ENCODE measurements at regions not wholly inside any gene's neighbourhood (a gene's known extent, or its start where the extent isn't known, plus 50 kb on each side); places are given as distances from the start of the nearest gene placed in this dataset.
"Not testable (repeated sequence)": the region's sequence is repeated elsewhere in the genome, so short reads cannot be mapped to it uniquely, and the experiment has no call there.

DNA sequence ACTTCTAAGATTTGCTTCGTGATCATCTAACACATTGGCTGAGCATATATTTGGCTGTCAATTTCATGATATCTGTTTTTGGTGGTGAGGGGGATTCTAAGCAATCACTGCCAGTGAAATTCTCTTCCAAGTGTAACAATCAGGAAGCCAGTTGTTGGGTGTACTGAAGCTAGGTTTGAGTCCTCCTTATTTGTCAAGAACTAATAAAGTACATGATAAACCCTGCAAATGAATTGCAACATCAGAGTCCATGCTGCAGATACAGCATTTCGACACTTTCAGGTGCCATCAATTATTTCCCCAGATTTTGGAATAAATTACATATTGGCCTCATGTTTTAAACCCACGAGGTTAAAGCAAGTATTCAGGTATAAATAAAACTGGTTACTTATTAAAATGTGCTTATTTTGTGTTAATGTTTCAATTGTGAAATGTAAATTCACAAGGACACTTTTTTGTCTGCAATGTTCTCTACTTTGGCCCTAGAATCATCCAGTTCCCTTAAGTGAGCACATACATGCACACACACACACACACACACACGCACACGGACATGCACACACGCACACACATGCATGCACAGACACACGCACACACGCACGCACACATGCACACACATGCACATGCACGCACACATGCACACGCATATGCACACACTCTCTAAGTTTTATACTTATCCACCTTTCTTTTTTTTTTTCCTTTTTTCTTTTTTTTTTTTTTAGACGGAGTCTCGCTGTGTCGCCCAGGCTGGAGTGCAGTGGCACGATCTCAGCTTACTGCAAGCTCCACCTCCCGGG is 510.2 kb upstream of the KLF6 start:
- no peak for DNase-seq (ENCODE audit: low read depth)

DNA sequence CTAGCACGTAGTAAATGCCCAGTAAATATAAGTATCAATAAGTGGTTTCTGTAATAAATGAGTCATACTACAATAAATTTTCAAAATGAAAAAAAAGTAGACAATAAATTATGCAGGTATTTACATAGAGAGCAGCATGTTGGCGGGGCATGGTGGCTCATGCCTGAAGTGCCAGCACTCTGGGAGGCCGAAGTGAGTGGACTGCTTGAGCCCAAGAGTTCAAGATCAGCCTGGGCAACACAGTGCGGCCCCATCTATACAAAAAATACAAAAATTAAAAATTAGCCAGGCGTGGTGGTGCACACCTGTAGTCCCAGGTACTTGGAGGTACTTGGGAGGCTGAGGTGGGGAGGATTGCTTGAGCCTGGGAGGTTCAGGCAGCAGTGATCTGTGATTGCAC is 509.3 kb upstream of the KLF6 start:
- DNase-seq (ENCODE audit: low read depth), result no peak

DNA sequence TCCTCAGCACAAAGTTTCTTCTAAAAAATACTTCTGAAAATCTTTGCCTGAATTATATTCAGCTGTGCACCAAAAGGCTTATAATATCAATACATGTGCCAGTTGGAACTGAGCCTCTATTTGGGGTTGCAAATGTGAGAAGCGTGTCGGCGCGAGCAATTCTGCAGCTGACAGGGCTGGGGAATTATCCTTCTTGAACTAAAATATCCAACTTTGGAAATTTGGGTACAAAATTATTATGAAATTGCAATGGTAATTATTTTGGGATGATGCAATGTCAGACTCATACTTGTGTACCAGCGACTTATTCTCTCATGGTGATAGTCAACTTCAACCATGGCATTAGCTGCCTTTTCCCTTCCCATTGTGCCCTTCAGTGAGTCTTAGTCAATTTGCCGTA is 507.0 kb upstream of the KLF6 start:
- DNase-seq (ENCODE audit: low read depth), result no peak

DNA sequence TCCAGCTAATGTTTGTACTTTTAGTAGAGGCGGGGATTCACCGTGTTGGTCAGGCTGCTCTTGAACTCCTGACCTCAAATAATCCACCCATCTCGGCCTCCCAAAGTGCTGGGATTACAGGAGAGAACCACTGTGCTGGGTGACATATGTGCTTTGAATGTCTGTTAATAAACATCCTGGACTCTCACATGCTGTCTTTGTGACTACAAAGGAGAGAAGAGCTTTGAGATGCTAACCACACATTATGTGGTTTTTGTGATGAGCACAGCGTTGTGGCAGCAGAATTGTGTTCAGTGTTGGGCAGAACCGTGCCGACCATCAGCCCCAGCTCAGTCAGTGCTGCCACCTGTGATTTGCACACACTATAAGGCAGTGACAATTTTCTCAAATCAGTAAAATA is 500.1 kb upstream of the KLF6 start:
- DNase-seq (ENCODE audit: low read depth), result no peak

DNA sequence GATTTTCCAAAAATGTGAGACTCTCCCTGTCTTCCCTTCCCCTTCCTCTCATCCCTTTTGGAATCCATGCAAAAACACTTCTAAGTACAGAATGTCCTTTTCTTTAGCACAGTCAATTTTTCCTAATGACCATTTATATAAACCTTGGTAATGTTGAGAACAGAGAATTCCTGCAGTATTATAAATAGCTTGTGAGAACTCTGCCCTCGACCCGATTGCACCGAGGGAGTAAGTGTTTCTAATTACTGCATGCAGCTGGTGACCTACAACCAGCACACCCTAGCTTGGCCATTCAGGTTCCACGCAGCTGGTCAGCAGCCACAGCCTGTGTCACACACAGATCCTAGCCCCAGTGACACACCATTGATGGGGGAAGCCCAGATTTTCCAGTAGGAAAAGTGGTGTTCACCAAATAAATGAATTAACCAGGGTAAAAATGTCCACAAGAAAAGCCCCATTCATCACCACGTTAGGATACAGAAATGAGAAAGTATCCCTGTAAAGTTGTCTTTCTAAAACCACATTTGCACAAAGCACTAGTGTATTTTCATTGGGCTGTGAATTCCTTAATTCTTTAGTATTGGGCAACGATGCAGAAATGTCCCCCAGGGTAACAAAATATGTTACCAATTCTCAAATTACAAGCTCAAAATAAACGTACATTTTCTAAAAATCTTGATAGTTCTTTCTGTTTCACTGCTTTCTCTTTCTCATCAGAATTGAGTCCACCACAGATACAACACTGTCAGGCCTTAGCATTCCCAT is 499.0 kb upstream of the KLF6 start:
- DNase-seq (ENCODE audit: low read depth), result no peak

DNA sequence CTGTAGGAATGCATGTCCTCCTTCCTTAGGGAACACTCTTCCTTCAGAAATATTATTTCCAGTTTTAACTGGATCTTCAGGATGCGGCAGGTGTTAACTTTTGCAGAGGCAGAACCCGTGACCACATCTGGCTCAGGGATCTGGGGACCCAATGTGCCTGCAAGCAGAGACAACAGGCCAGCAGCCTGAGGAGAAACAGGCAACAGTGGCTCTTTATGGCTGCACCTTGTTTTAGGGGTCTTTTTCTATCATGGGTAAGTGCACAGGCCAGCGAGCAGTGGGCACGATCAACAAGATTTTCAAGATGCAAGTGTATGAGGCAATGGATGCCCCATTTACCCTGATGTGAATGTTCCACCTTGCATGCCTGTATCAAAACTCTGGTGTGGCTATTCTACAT is 497.5 kb upstream of the KLF6 start:
- no peak for DNase-seq (ENCODE audit: low read depth)

DNA sequence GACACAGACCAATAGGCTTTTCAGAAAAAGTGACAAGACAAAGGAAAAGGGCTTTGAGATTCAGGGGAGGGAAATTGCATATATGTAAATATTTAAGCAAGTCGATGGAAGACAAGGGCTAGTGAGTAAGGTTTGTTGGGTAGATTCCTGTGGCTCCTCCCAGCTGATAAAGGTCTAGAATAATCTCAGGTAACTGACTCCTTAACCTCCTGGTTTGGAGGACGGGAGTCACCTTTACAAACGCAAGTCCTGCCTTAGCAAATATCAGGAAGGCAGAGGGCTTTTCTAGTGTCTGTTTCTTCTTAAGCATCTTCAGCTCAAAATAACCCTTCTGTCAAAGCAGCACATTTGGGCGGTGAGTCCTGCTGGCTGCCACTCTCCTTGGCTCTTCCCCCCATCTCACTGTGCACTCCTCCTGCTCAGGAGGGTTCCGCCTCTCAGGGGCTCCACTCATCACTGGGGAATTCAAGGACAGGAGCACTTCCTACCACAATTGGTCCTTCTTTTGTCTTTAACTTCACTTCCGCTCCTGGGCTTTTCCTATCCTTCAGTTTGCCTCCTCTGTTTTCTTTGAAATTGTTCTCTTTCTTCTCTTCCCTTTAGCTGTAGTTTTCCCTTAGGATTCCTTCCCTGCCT is 496.3 kb upstream of the KLF6 start:
- no peak for DNase-seq (ENCODE audit: low read depth)

DNA sequence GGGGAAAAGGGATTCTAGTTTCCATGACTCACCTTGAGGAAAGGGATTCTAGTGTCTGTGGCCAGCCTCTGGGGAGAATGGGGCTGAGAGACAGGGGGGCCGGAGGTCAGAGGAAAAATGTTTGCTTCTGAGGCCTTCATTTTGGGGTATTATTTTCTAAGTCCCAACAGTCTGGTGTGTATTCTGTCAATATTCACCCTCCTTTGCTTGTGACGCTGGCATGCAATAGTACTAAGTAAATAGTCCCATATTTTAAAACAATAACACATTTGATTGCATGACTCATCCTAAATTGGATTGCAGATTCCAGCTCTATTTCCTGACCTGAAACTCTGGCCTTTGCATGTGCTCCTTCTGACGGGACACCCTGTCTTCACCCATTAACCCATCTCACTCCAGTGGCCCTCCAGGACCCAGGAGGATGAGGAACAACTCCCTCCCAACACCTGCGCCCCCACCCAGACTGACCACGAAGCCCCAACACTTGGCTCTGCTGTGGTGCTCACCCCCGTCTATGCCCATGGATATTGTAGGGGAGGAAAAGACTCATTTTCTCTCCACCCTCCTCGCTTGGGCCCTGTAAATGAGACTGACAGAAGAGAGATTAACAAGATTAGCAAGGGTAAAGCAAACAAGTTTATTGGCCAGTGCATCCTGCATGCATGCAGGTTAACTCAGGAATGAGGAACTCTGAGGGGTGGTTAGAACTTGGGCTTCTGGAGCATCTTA is 495.6 kb upstream of the KLF6 start:
- no peak for DNase-seq (ENCODE audit: low read depth)

DNA sequence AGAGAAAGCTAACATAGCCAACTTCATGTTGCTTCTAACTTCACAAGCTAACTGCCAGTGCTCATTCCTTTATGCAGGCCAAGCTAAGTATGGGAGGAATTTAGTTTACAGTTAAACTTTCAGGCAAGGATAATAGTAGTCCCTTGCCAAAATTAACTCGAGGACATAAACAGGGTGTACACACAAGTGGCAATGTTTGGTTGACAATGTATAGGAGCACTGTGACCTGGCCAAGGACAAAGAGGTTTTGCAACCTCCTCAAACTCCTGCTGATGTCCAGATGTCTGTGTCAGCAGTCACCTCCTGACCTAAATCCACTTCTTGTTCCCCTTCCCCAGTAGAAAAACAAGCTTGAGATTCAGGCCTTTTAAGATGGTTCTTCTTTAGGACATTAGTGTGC is 494.6 kb upstream of the KLF6 start:
- no peak for DNase-seq (ENCODE audit: low read depth)

DNA sequence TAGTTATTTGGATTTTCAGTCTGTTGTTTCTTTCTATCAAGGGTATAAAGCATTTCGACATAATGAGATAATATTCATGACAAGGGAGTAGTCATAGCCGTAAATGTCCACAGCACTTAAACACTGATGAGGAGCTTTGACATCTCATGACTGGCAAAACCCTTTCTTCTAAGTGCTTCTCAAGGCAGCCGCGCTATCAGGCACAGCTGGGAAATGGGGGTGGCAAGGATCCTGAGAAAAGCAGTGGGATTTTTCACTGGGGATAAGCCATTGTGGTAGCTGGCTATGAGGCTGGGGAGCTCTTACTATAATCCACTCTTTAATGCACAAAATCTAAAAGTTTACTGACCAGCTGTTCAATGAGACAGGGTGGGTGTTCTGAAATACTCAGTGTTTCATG is 493.2 kb upstream of the KLF6 start:
- DNase-seq (ENCODE audit: low read depth), result no peak

DNA sequence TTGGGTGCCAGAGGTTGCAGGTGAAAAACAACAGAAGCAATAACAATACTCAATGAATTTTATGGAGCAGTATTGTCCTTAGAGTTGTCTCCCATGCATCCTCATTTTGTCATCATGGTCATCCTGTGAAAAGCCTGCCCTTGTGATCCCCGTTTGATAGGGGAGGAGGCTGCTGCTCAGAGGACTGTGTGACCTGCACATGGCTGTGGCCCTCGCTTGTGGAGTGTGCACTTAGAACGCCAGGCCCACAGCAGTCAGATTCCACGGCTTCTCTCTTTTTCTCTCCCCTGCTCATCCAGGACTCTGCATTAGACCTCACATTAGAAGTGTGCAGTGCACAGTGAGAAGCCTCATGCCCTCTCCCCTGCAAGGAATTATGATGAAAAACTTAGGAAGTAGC is 491.1 kb upstream of the KLF6 start:
- no peak for DNase-seq (ENCODE audit: low read depth)

DNA sequence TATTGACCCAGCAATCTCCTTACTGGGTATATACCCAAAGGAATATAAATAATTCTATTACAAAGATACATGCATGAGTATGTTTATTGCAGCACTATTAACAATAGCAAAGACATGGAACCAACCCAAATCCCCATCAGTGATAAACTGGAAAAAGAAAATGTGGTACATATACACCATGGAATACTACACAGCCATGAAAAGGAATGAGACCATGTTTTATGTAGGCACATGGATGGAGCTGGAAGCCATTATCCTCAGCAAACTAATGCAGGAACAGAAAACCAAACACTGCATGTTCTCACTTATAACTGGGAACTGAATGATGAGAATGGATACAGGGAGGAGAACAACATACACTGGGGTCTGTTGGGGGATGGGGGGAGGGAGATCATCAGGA is 489.7 kb upstream of the KLF6 start:
- not testable (repeated sequence) for DNase-seq (ENCODE audit: low read depth)

DNA sequence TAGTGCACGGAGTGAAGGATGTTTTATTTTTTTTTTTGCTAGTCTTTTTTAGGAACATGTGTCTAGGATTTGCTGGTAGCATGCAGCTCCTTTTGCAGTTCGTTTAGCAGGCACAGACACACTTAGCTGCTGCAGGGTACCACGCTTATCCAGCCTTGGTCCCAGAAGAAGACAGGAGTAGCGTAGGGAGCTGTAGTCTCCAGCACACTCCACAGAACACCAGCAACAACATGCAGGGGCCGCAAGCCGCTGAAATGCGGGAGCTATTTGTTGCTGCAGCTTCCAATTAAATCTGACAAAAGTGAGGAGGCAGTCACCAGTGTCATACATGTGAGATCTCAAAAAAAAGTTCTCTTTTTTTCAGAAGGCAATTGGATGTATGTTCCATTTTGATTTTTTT is 486.2 kb upstream of the KLF6 start:
- no peak for DNase-seq (ENCODE audit: low read depth)

DNA sequence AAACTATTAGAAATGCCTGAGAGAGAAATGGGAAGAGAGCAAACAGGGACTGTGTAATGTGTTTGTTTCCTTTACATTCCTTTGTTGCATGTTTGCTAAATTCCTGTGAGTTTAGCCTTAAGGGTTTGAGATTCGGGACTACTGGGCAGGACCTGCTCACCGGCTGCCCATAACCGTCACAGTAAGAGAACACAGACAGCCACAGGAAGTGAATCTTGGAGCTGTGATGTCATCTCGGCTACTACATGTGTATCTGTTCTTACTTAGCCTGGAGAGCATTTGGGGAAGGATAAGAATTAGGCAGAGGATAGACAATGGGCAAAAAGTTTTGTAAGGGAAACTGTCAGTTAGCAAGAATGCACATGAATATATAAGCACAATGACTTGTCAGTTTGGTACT is 485.1 kb upstream of the KLF6 start:
- DNase-seq (ENCODE audit: low read depth), result no peak

DNA sequence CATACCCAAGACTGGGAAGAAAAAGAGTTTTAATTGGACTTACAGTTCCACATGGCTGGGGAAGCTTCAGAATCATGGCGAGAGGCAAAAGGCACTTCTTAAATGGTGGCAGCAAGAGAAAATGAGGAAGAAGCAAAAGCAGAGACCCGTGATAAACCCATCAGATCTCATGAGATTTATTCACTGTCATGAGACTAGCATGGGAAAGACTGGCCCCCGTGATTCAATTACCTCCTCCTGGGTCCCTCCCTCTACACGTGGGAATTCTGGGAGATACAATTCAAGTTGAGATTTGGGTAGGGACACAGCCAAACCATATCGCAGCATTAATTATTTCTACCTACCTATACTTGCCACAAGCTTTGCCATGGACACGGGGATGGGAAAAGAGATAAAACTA is 483.5 kb upstream of the KLF6 start:
- DNase-seq (ENCODE audit: low read depth), result not testable (repeated sequence)

DNA sequence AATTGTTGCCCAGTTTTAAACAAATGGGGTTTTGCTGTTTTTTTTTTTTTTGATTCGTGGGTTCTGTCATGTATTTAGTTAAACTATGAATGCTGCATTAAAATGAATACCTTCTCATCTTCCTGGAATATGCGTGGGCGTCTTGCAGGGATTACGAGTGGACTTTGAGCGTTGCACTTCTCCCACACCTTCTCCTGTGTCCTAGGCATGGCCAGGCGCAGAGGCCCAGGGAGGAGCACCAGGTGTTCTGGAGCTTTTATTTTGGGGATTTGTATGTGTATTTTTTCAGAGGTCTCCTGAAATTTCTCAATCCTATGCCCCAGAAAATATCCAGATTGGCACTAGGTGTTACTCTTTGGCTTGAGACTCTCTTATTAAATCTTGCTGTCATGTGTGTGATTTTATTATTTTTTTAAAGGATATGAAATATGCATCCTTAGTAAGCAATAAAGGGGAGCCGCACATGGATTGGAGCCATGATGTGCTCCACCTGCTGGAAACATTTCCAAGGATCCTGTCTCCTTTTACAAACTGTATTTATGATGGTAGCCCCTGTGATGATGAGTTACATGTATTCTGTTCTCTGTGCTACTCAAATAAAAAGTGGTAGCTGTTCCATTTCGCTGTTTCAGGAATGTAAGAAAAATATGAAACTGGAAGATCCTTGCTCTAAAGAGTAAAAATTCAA is 482.2 kb upstream of the KLF6 start:
- DNase-seq (ENCODE audit: low read depth), result no peak

DNA sequence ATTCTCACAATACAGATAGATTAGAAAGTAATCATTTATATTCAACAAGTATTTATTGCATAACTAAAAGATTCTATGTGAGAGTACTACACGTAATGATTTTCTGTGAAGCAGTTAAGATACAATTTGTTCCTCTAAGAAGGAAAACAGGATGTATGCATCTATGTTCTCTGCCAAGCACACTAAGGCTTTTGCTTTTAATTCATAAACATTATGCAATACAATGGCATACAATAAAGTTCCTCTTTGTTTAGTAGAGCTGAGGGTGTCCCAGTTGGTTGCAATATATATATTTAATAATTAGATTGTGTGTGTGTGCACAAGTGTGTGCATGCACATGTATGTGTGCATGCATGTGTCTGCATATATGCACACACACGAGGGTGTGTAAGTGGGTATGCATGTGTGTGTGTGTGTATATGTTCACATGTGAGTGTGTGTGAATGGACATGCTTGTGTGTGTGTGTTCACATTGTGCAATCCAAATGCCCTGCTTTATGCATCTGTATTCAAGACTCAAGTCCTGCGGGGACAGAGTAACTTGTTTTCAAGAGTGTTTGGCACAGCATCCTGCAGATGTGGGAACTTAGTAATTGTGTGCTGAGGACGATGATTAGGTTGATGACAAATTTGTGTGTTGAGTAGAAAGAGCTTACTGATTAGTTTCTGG is 481.5 kb upstream of the KLF6 start:
- no peak for DNase-seq (ENCODE audit: low read depth)

DNA sequence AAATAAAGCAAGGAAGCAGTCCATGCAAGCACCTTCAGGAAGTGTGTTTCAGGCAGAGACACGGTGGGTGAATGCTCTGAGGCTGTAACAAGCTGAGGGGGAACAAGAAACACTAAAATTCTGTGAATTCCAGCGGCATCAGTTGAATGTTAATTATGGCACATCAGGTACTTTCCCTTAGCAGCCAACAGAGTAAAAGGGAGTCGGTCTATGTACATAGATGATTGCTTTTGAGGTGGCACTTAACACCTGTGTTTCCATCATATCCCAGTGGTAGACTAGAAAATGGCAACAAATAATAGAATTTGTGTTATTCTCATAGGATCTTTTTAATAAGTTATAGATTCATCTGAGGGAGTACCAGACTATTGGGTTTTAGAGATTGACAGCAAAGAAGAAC is 481.0 kb upstream of the KLF6 start:
- no peak for DNase-seq (ENCODE audit: low read depth)

DNA sequence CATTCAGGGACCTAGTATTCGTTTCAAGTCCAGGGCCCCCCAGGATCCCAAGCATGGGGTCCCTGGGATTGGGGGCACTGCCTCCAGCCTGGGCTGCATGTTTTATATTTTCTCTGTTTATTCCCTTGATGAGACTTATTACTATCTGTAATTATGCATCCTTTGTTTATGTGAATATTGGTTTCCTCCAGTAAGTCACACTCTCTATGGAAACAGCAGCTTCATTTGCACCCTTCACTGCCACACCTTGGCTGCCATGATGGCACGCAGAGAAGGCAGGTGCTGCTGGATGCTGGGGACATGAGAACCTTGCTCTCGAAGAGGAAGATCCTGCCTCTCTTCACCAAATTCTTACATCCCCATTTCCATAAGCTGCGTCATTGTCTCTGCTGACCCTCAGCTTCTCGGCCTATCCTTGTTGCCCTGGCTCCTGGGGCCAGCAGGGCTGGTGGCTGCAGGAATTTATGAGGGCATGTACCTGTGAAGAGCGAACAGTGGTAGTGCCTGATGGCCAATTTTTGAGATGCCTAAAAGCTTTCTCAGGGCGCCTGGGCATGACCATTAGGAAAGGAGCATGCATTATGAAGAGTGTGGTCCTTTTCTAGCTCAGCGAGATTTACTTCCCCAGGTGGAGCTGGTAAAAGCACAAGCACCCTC is 479.3 kb upstream of the KLF6 start:
- no peak for DNase-seq (ENCODE audit: low read depth)

DNA sequence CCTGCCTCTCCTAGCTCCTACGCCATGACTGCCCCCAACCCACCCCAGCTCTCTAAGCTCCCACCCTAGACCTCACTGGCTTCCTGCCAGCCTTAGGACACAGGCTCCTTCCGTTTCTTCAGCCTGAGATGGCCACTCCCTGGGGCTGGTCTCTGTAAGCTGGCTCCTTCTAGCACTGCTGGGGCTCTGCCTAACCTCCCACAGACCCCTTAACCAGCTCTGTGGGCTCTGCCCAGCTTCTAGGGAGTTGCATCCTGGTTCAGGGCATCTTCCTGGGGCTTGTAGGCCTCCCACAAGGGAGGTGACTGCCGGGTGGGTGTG is 478.6 kb upstream of the KLF6 start:
- no peak for DNase-seq (ENCODE audit: low read depth)

Data from activated T-helper 9 cell treated with anti-CD3 and anti-CD28 coated beads, Interleukin-2, amount 50 U/mL, for 16 hours (primary cell).